Esophagus muscularis mucosa (tissue), 4 donors: ENCODE measurements at regions not wholly inside any gene's neighbourhood (a gene's known extent, or its start where the extent isn't known, plus 50 kb on each side); places are given as distances from the start of the nearest gene placed in this dataset.

Experiments
- DNase-seq: peaks from one replicate; pipeline ENCODE4 v3.0.0-alpha.2; 2017; ENCODE audit errors: extremely low spot score
- H3K27ac ChIP-seq, 4 donors: fragments of 200-600 bp; sonication (generic); replicated peaks in 1 of 4; 1 replicate in 3 of 4; 2 replicates in 1 of 4; pipeline ENCODE4 v1.5.1; 2016 to 2019; ENCODE audit warnings: mild to moderate bottlenecking in 1 of 4
- H3K27me3 ChIP-seq, 4 donors: fragments of 200-600 bp; sonication (generic); one replicate each; pipeline versions ENCODE4 v1.5.1 to v1.6.0; 2016 to 2019
- H3K36me3 ChIP-seq, 4 donors: fragments of 200-600 bp; sonication (generic); one replicate each; pipeline ENCODE4 v1.5.1; 2016 to 2019
- H3K4me1 ChIP-seq, 4 donors: fragments of 200-600 bp; sonication (generic); one replicate each; pipeline ENCODE4 v1.5.1; 2016 to 2019
- H3K4me3 ChIP-seq, 4 donors: fragments of 200-600 bp; sonication (generic); 1 replicate in 2 of 4; 2 replicates in 2 of 4; pipeline ENCODE4 v1.5.1; 2016 to 2019; ENCODE audit warnings: mild to moderate bottlenecking in 4 of 4, moderate library complexity in 1 of 4
- H3K9me3 ChIP-seq, 4 donors: fragments of 200-600 bp; sonication (generic); 1 replicate in 3 of 4; 2 replicates in 1 of 4; pipeline ENCODE4 v1.5.1; 2016 to 2019
- EP300 ChIP-seq: sonication (generic); formaldehyde crosslinking; IDR thresholded peaks from one replicate; pipeline ENCODE4 v1.6.1; 2017; ENCODE audit warnings: antibody characterized with exemption
- POLR2A ChIP-seq: fragments of 450-650 bp; IDR thresholded peaks from one replicate; pipeline ENCODE4 v1.6.1; 2017; ENCODE audit warnings: antibody characterized with exemption, moderate library complexity, mild to moderate bottlenecking, low read depth
- POLR2AphosphoS5 ChIP-seq, 2 donors: sonication (generic); formaldehyde crosslinking; IDR thresholded peaks; one replicate each; pipeline ENCODE4 v1.6.1; 2017; ENCODE audit warnings: antibody characterized with exemption in 2 of 2
- WGBS: methylation state at CpG from one replicate; pipeline ENCODE4 v1.1.5; 2018; 5-methylcytosine and 5-hydroxymethylcytosine counted together
- intact Hi-C: fragments of 100-400 bp; cut with DNase I; formaldehyde crosslinking; loops from one replicate; pipeline ENCODE4 v1.15.1; 2023
- TF ChIP-seq, protein P1 (sequence below), 3 experiments: fragments of 200-600 bp in 2 of 3; fragments of 450-650 bp in 1 of 3; sonication (generic) in 2 of 3; IDR thresholded peaks; one replicate each; pipeline ENCODE4 v1.5.1; 2017 to 2019; ENCODE audit warnings: antibody characterized with exemption in 3 of 3, mild to moderate bottlenecking in 2 of 3, moderate library complexity in 1 of 3

GRCh38 chr4:111717921-111718320 is 427.3 kb upstream of the FAM241A start:
- no peaks in the 10 kb centered on the region for H3K36me3 ChIP-seq
- no peaks in the 10 kb centered on the region for H3K9me3 ChIP-seq
- no peaks in the 10 kb centered on the region for H3K27me3 ChIP-seq
- no peak for DNase-seq
- TF ChIP-seq, protein P1, sequence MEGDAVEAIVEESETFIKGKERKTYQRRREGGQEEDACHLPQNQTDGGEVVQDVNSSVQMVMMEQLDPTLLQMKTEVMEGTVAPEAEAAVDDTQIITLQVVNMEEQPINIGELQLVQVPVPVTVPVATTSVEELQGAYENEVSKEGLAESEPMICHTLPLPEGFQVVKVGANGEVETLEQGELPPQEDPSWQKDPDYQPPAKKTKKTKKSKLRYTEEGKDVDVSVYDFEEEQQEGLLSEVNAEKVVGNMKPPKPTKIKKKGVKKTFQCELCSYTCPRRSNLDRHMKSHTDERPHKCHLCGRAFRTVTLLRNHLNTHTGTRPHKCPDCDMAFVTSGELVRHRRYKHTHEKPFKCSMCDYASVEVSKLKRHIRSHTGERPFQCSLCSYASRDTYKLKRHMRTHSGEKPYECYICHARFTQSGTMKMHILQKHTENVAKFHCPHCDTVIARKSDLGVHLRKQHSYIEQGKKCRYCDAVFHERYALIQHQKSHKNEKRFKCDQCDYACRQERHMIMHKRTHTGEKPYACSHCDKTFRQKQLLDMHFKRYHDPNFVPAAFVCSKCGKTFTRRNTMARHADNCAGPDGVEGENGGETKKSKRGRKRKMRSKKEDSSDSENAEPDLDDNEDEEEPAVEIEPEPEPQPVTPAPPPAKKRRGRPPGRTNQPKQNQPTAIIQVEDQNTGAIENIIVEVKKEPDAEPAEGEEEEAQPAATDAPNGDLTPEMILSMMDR (IDR thresholded peaks at IDR 0.05), result no peak
- no peak for TF ChIP-seq EP300
- no peak for TF ChIP-seq POLR2A
- TF ChIP-seq POLR2AphosphoS5 (IDR thresholded peaks at IDR 0.05), result no peak
- no peak overlapping the region for H3K27ac ChIP-seq
- 18% methylated on average over 1 of the region's 1 CpG for WGBS
- H3K4me3 ChIP-seq, result no peak overlapping the region
- intact Hi-C loops, result no loop called here
- H3K4me1 ChIP-seq, result peaks cover 0 to 9% (median 4%) of the 10 kb centered on the region in 4 donors

DNA sequence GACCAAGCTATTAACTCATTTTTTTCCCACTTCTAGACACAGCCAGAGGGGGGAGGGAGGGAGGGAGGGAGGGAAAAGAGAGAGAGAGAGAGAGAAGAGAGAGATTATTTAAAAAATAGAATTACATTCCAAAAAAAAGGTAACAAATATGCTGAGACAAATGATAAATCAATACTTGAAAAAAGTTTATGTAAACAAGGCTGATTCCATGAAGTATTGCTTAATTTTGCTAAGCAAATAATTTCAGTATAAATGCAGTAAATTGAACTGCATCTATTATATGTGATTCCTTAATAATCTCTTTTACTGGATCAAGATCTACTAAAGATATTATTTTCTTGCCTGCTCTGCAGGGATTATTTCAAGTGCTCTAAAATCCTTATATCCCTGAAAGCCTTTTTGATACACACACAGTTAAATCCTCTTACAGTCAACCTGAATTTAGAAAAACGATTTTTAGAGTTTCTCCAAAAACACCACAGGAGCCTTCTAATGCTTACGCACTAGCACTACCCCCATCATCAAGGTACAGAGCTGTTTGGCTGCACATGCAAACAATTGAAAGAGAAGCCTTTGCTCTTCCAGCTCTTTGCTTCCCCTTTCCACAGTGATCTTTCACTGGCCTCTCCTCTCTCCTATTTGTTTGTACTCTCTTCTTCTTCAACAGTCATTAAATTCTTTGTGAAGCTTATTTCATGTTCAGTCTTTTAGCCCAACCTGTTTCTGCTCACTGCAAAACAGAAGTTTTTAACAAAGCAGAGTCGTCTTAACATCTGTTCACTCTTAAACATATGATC is 426.3 kb upstream of the FAM241A start:
- intact Hi-C loops, result no loop called here

DNA sequence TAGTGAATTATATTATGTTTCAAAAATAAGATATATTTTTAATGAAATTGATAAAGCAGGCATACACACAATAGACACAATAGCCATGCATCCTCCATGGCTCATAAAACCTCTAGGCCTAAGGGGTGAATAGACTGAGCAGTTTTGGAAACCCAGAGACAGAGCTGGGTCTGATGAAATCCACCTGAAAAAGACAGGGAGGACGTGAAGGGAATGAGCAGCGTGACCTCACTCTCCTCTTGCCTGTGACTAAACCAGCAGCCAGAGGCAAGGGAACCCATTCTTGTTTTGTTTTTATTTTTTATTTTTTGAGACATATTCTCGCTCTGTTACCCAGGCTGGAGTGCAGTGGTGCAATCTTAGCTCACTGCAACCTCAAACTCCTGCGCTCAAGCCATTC is 424.4 kb upstream of the FAM241A start:
- DNase-seq, result no peak
- no peak overlapping the region for H3K27ac ChIP-seq
- H3K4me3 ChIP-seq, result no peak overlapping the region
- no peak for TF ChIP-seq POLR2AphosphoS5 (IDR thresholded peaks at IDR 0.05)
- 95% methylated on average over 4 of the region's 4 CpGs for WGBS
- no peaks in the 10 kb centered on the region for H3K36me3 ChIP-seq
- intact Hi-C loops, result no loop called here
- H3K9me3 ChIP-seq, result no peaks in the 10 kb centered on the region
- no peaks in the 10 kb centered on the region for H3K27me3 ChIP-seq
- peaks cover 0 to 9% (median 4%) of the 10 kb centered on the region in 4 donors for H3K4me1 ChIP-seq

More for the DNA sequence above, 426.3 kb upstream of the FAM241A start:
- Histone ChIP-seq H3K36me3 (no peaks in the 10 kb centered on the region), H3K27me3 (no peaks in the 10 kb centered on the region), H3K9me3 (no peaks in the 10 kb centered on the region), H3K4me3 (no peak overlapping the region), H3K27ac (no peak overlapping the region), H3K4me1 (peaks cover 0 to 9% (median 4%) of the 10 kb centered on the region in 4 donors)
- DNase-seq, result no peak
- no peak for TF ChIP-seq POLR2A
- TF ChIP-seq POLR2AphosphoS5 (IDR thresholded peaks at IDR 0.05), result no peak
- TF ChIP-seq, protein P1 (IDR thresholded peaks at IDR 0.05), result no peak
- no peak for TF ChIP-seq EP300
- 52% methylated on average over 3 of the region's 3 CpGs for WGBS

DNA sequence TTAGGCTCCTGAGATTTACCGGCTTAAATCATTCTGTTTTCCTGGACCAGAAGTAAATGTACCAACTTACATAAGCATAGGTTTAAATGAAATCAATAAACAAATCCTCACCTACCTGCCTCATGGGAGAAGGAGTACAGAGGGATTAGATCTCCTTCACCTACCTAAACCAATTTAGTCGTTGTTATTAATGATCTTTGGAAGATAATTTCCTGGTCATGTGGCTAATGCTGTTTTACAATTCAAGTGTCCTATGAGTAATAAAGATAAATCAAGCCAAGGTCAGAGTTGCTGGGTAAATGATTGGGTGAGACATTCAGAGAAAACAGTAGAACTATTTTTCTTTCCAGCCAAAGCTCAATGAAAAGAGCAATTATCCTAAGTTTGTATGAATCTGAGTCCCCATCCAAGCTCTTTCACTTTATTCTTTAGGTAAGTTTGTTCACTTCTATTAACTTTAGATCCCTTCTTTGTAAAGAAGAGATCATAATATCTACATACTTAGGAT is 423.0 kb upstream of the FAM241A start:
- Histone ChIP-seq H3K4me3 (no peak overlapping the region), H3K4me1 (peaks cover 0 to 9% (median 4%) of the 10 kb centered on the region in 4 donors), H3K36me3 (no peaks in the 10 kb centered on the region), H3K9me3 (no peaks in the 10 kb centered on the region), H3K27ac (no peak overlapping the region), H3K27me3 (no peaks in the 10 kb centered on the region)
- WGBS, result 73% methylated on average over 2 of the region's 2 CpGs
- DNase-seq, result no peak
- intact Hi-C loops, result no loop called here
- TF ChIP-seq EP300, result no peak
- TF ChIP-seq POLR2A, result no peak
- TF ChIP-seq POLR2AphosphoS5 (IDR thresholded peaks at IDR 0.05), result no peak
- TF ChIP-seq, protein P1 (IDR thresholded peaks at IDR 0.05), result no peak

- no peak for TF ChIP-seq POLR2A
- TF ChIP-seq, protein P1 (IDR thresholded peaks at IDR 0.05), result no peak
- no peak for TF ChIP-seq POLR2AphosphoS5 (IDR thresholded peaks at IDR 0.05)
- TF ChIP-seq EP300, result no peak
- no peak overlapping the region for H3K27ac ChIP-seq
- H3K27me3 ChIP-seq, result no peaks in the 10 kb centered on the region
- no peaks in the 10 kb centered on the region for H3K9me3 ChIP-seq
- no peak for DNase-seq
- H3K4me3 ChIP-seq, result no peak overlapping the region
- intact Hi-C loops, result no loop called here
- H3K36me3 ChIP-seq, result no peaks in the 10 kb centered on the region
- 71% methylated on average over 3 of the region's 3 CpGs for WGBS
- H3K4me1 ChIP-seq, result no peaks in the 10 kb centered on the region
These were observed 408.7 kb upstream of the FAM241A start for GRCh38 chr4:111736516-111736915.
